ENCODE measurements at regions not wholly inside any gene's neighbourhood (a gene's known extent, or its start where the extent isn't known, plus 50 kb on each side); places are given as distances from the start of the nearest gene placed in this dataset.

- H3K4me1 Mint-ChIP-seq (ENCODE audit: unreplicated experiment) = peaks cover 13% of the 10 kb centered on the region
- H3K27ac Mint-ChIP-seq (ENCODE audit: unreplicated experiment) = no peak overlapping the region
- DNase-seq (ENCODE audit: low spot score) = no peak
- no peak overlapping the region for H3K4me3 Mint-ChIP-seq (ENCODE audit: unreplicated experiment)
- H3K9me3 Mint-ChIP-seq (ENCODE audit: unreplicated experiment) = no peaks in the 10 kb centered on the region
- no peak for TF ChIP-seq CTCF (IDR thresholded peaks at IDR 0.05; ENCODE audit: unreplicated experiment)
- no peaks in the 10 kb centered on the region for H3K27me3 Mint-ChIP-seq (ENCODE audit: unreplicated experiment)
- H3K36me3 Mint-ChIP-seq (ENCODE audit: low read depth, unreplicated experiment) = no peaks in the 10 kb centered on the region
These were observed 620.6 kb upstream of the ANKRD30A start for GRCh38 chr10:36504758-36505157.

DNA sequence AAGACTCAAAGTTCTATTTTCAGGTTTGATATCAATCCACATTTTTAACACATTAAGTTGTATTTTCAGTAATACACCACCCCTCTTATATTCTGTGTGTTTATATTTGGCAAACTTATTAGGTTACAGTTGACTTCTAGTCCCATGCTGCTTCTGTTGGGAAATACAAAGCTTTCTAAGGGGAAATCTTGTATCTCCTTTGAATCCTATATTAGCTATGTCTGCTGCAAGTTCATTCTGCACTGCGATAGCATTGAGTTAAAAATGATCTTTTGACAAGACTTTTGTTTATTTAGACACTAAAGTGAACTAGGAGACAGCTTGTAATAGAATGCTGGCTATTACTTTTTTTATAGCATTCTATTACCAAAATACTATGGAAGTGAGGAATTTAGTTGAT is 625.1 kb upstream of the ANKRD30A start:
- no peak for TF ChIP-seq CTCF (IDR thresholded peaks at IDR 0.05; ENCODE audit: unreplicated experiment)
- H3K4me1 Mint-ChIP-seq (ENCODE audit: unreplicated experiment) = no peaks in the 10 kb centered on the region
- no peak for DNase-seq (ENCODE audit: low spot score)
- H3K27me3 Mint-ChIP-seq (ENCODE audit: unreplicated experiment) = no peaks in the 10 kb centered on the region
- H3K36me3 Mint-ChIP-seq (ENCODE audit: low read depth, unreplicated experiment) = no peaks in the 10 kb centered on the region
- no peak overlapping the region for H3K4me3 Mint-ChIP-seq (ENCODE audit: unreplicated experiment)
- H3K9me3 Mint-ChIP-seq (ENCODE audit: unreplicated experiment) = no peaks in the 10 kb centered on the region
- no peak overlapping the region for H3K27ac Mint-ChIP-seq (ENCODE audit: unreplicated experiment)

DNA sequence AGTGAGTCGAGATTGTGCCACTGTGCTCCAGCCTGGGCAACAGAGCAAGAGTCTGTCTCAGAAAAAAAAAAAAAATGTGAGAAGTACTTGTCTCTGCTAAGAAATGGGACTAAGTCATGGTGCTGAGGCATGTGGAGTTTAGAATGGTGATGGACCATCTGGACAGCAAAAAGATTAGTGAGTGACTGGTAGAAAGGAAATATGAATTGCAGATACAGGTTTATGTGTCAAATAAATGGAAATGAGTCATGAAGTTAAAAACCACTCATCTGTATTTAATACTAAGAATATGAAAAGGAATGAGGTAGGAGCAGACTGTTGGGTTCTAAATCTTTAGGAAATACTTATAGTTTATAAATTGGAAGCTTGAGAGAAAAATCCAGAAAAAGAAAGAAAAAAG is 625.7 kb upstream of the ANKRD30A start:
- Mint-ChIP-seq H3K4me1 (ENCODE audit: unreplicated experiment) (no peaks in the 10 kb centered on the region), H3K36me3 (ENCODE audit: low read depth, unreplicated experiment) (no peaks in the 10 kb centered on the region), H3K9me3 (ENCODE audit: unreplicated experiment) (no peaks in the 10 kb centered on the region), H3K4me3 (ENCODE audit: unreplicated experiment) (no peak overlapping the region), H3K27me3 (ENCODE audit: unreplicated experiment) (peaks cover 2% of the 10 kb centered on the region), H3K27ac (ENCODE audit: unreplicated experiment) (no peak overlapping the region)
- TF ChIP-seq CTCF (IDR thresholded peaks at IDR 0.05; ENCODE audit: unreplicated experiment) = no peak
- DNase-seq (ENCODE audit: low spot score) = no peak

- no peak overlapping the region for H3K4me3 Mint-ChIP-seq (ENCODE audit: unreplicated experiment)
- no peaks in the 10 kb centered on the region for H3K4me1 Mint-ChIP-seq (ENCODE audit: unreplicated experiment)
- H3K9me3 Mint-ChIP-seq (ENCODE audit: unreplicated experiment) = no peaks in the 10 kb centered on the region
- no peak for DNase-seq (ENCODE audit: low spot score)
- no peak overlapping the region for H3K27ac Mint-ChIP-seq (ENCODE audit: unreplicated experiment)
- peaks cover 2% of the 10 kb centered on the region for H3K27me3 Mint-ChIP-seq (ENCODE audit: unreplicated experiment)
- no peak for TF ChIP-seq CTCF (IDR thresholded peaks at IDR 0.05; ENCODE audit: unreplicated experiment)
- no peaks in the 10 kb centered on the region for H3K36me3 Mint-ChIP-seq (ENCODE audit: low read depth, unreplicated experiment)
These were observed 628.6 kb upstream of the ANKRD30A start for GRCh38 chr10:36496758-36497157.

- Mint-ChIP-seq H3K27ac (ENCODE audit: unreplicated experiment) (no peak overlapping the region), H3K4me3 (ENCODE audit: unreplicated experiment) (no peak overlapping the region), H3K36me3 (ENCODE audit: low read depth, unreplicated experiment) (no peaks in the 10 kb centered on the region), H3K27me3 (ENCODE audit: unreplicated experiment) (peaks cover 2% of the 10 kb centered on the region), H3K4me1 (ENCODE audit: unreplicated experiment) (peaks cover 6% of the 10 kb centered on the region), H3K9me3 (ENCODE audit: unreplicated experiment) (no peaks in the 10 kb centered on the region)
- DNase-seq (ENCODE audit: low spot score) = no peak
- TF ChIP-seq CTCF (IDR thresholded peaks at IDR 0.05; ENCODE audit: unreplicated experiment) = no peak
These were observed 631.0 kb upstream of the ANKRD30A start for GRCh38 chr10:36494371-36494770.

Data from endothelial cell (in vitro differentiated cells).